Spleen (tissue), 7 donors: ENCODE measurements at regions not wholly inside any gene's neighbourhood (a gene's known extent, or its start where the extent isn't known, plus 50 kb on each side); places are given as distances from the start of the nearest gene placed in this dataset.

Experiments used
- CTCF ChIP-seq, 11 experiments: fragments of 200-600 bp in 7 of 11; fragments of 450-650 bp in 4 of 11; sonication (generic) in 4 of 11; IDR thresholded peaks in 8 of 11; conservative IDR thresholded peaks in 3 of 11; 1 replicate in 7 of 11; 2 replicates in 4 of 11; pipeline versions ENCODE4 v1.4.0 to v1.8.0; 2016 to 2021; ENCODE audit warnings: antibody characterized with exemption in 11 of 11, inconsistent platforms in 4 of 11, mild to moderate bottlenecking in 1 of 11
- POLR2A ChIP-seq, 3 donors: fragments of 450-650 bp; IDR thresholded peaks; one replicate each; pipeline ENCODE4 v1.5.1; 2017; ENCODE audit warnings: antibody characterized with exemption in 3 of 3, mild to moderate bottlenecking in 1 of 3
- POLR2AphosphoS5 ChIP-seq, 3 donors: sonication (generic); formaldehyde crosslinking; IDR thresholded peaks; one replicate each; pipeline ENCODE4 v1.5.1; 2017; ENCODE audit warnings: antibody characterized with exemption in 3 of 3
- donor health status: DM: no; HTN: no; CAD: no; lungs with moderate emphysema.
- donor health status: DM: no; HTN: no; CAD: no.
- donor health status: DM: no; HTN: no; CAD: no.

GRCh38 chr11:91244912-91245311, 979.7 kb upstream of the FAT3 start:
- TF ChIP-seq POLR2A (IDR thresholded peaks at IDR 0.05) (no peak), POLR2AphosphoS5 (IDR thresholded peaks at IDR 0.05) (no peak), CTCF (IDR thresholded peaks at IDR 0.05 in 8 of 11, conservative IDR thresholded peaks at IDR 0.05 in 3 of 11) (no peak)
